ENCODE measurements at regions not wholly inside any gene's neighbourhood (a gene's known extent, or its start where the extent isn't known, plus 50 kb on each side); places are given as distances from the start of the nearest gene placed in this dataset.

DNA sequence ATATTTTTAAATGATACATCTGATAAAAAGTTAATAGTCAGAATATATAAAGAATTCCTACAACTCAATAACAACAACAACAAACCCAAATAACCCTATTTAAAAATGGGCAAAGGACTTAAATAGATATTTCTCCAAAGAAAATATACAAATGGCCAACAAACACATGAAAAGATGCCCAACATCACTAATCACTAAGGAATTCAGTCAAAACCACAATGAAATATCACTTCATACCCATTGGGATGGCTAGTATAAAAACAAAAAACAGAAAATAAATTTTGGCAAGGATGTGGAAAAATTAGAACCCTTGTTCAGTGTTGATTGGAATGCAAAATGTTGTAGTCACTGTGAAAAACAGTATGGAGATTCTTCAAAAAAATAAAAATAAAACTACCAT lies 184.8 kb upstream of the RAB4A start:
- Histone ChIP-seq H4K20me1 (ENCODE audit: insufficient read depth, low read length) (no peaks in the 10 kb centered on the region), H3K4me1 (ENCODE audit: control insufficient read depth in 1 of 2, insufficient read depth in 2 of 2, low read length in 2 of 2) (no peaks in the 10 kb centered on the region), H3K27me3 (ENCODE audit: control insufficient read depth in 2 of 2, insufficient read depth in 2 of 2, low read length in 2 of 2) (no peaks in the 10 kb centered on the region), H3K27ac (ENCODE audit: low read depth in 1 of 2, low read length in 2 of 2) (no peak overlapping the region), H3K4me3 (replicated peaks in 1 of 3; ENCODE audit: low read depth in 2 of 3, low read length in 3 of 3) (no peak overlapping the region), H3K9ac (ENCODE audit: insufficient read depth, low read length, poor library complexity, severe bottlenecking) (no peak overlapping the region), H3K36me3 (replicated peaks in 1 of 2; ENCODE audit: control insufficient read depth in 1 of 2, insufficient read depth in 2 of 2, low read length in 2 of 2) (no peaks in the 10 kb centered on the region), H3K4me2 (replicated peaks; ENCODE audit: extremely low read depth, low read length, poor library complexity, severe bottlenecking) (no peak overlapping the region), H2AFZ (ENCODE audit: insufficient read depth, low read depth, low read length, poor library complexity, severe bottlenecking) (no peak overlapping the region), H3K9me3 (replicated peaks in 1 of 2; ENCODE audit: control insufficient read depth in 1 of 2, insufficient read depth in 1 of 2, low read length in 2 of 2) (peaks cover 17 to 26% of the 10 kb centered on the region in 2 donors), H3K79me2 (ENCODE audit: insufficient read depth, low read length) (no peaks in the 10 kb centered on the region)
- intact Hi-C loops (cut with micrococcal nuclease) = no loop called here
- peaks cover 11 to 28% (median 26%) of the 10 kb centered on the region in 7 donors for H3K9me3 Mint-ChIP-seq
- TF ChIP-seq, protein P1, sequence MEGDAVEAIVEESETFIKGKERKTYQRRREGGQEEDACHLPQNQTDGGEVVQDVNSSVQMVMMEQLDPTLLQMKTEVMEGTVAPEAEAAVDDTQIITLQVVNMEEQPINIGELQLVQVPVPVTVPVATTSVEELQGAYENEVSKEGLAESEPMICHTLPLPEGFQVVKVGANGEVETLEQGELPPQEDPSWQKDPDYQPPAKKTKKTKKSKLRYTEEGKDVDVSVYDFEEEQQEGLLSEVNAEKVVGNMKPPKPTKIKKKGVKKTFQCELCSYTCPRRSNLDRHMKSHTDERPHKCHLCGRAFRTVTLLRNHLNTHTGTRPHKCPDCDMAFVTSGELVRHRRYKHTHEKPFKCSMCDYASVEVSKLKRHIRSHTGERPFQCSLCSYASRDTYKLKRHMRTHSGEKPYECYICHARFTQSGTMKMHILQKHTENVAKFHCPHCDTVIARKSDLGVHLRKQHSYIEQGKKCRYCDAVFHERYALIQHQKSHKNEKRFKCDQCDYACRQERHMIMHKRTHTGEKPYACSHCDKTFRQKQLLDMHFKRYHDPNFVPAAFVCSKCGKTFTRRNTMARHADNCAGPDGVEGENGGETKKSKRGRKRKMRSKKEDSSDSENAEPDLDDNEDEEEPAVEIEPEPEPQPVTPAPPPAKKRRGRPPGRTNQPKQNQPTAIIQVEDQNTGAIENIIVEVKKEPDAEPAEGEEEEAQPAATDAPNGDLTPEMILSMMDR (IDR thresholded peaks at IDR 0.05) = no peak
- H3K36me3 Mint-ChIP-seq = peaks cover 11% of the 10 kb centered on the region in 2 donors
- DNase-seq = no peak
- H3K4me3 Mint-ChIP-seq = no peak overlapping the region
- peaks cover 7% of the 10 kb centered on the region for H3K4me1 Mint-ChIP-seq
- peaks cover 0 to 3% (median 0%) of the 10 kb centered on the region in 3 donors for H3K27me3 Mint-ChIP-seq (ENCODE audit: low read depth in 3 of 3)
- H3K27ac Mint-ChIP-seq = no peak overlapping the region

DNA sequence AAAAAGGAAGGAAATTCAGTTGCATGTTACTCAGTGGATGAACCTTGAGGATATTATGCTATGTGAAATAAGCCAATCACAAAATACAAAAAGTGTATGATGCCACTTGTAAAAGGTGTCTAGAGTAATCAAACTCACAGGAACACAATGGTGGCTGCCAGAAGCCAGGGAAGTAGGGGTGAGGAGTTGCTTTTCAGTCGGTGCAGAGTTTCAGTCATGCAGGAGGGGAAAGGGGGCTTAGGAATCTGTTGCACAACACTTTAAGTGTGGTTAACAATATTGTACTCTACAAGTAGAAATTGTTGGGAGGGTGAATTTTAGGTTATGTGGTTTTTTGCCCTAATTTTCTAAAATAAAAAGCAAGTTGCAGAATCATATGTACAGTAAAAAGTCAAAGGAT lies 184.2 kb upstream of the RAB4A start:
- H3K27me3 Mint-ChIP-seq (ENCODE audit: low read depth in 3 of 3) = peaks cover 0 to 3% (median 0%) of the 10 kb centered on the region in 3 donors
- Histone ChIP-seq H3K9me3 (replicated peaks in 1 of 2; ENCODE audit: control insufficient read depth in 1 of 2, insufficient read depth in 1 of 2, low read length in 2 of 2) (peaks cover 17 to 22% of the 10 kb centered on the region in 2 donors), H3K27ac (ENCODE audit: low read depth in 1 of 2, low read length in 2 of 2) (no peak overlapping the region), H3K4me1 (ENCODE audit: control insufficient read depth in 1 of 2, insufficient read depth in 2 of 2, low read length in 2 of 2) (no peaks in the 10 kb centered on the region), H3K27me3 (ENCODE audit: control insufficient read depth in 2 of 2, insufficient read depth in 2 of 2, low read length in 2 of 2) (no peaks in the 10 kb centered on the region), H3K79me2 (ENCODE audit: insufficient read depth, low read length) (no peaks in the 10 kb centered on the region), H3K4me3 (replicated peaks in 1 of 3; ENCODE audit: low read depth in 2 of 3, low read length in 3 of 3) (no peak overlapping the region), H3K4me2 (replicated peaks; ENCODE audit: extremely low read depth, low read length, poor library complexity, severe bottlenecking) (no peak overlapping the region), H3K9ac (ENCODE audit: insufficient read depth, low read length, poor library complexity, severe bottlenecking) (no peak overlapping the region), H2AFZ (ENCODE audit: insufficient read depth, low read depth, low read length, poor library complexity, severe bottlenecking) (no peak overlapping the region), H4K20me1 (ENCODE audit: insufficient read depth, low read length) (no peaks in the 10 kb centered on the region), H3K36me3 (replicated peaks in 1 of 2; ENCODE audit: control insufficient read depth in 1 of 2, insufficient read depth in 2 of 2, low read length in 2 of 2) (no peaks in the 10 kb centered on the region)
- TF ChIP-seq, protein P1 (IDR thresholded peaks at IDR 0.05) = no peak
- peaks cover 8 to 26% (median 23%) of the 10 kb centered on the region in 7 donors for H3K9me3 Mint-ChIP-seq
- peaks cover 7% of the 10 kb centered on the region for H3K4me1 Mint-ChIP-seq
- no peak for DNase-seq
- peaks cover 10 to 11% of the 10 kb centered on the region in 2 donors for H3K36me3 Mint-ChIP-seq
- H3K27ac Mint-ChIP-seq = peak overlapping the region in 1 of 7 donors; percentile 8
- H3K4me3 Mint-ChIP-seq = no peak overlapping the region
- intact Hi-C loops (cut with micrococcal nuclease) = no loop called here
- WGBS (ENCODE audit: insufficient coverage) = no CpG with 5 or more reads among the region's 1 CpG

Data from CD14-positive monocyte (primary cell).